Pulmonary artery endothelial cell (primary cell): ENCODE measurements at regions not wholly inside any gene's neighbourhood (a gene's known extent, or its start where the extent isn't known, plus 50 kb on each side); places are given as distances from the start of the nearest gene placed in this dataset.

ENCODE experiments used
- DNase-seq: peaks from one replicate; pipeline ENCODE4 v3.0.0-alpha.2; 2011; ENCODE audit warnings: low read depth, low spot score

DNA sequence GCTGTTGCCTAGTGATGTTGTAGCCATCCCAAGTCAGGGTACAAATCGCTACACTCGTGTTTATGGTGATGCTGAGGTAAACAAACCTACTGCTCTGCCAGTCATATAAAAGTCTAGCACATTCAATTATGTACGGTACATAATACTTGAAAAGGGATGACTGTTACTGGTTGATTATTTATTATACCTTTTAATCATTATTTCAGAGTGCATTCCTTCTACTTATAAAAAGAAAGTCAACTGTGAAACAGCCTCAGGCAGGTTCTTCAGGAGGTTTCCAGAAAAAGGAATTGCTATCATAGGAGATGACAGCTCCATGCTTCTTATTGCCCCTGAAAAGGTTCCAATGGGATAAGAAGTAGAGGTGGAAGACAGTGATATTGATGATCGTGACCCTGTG, 652.5 kb upstream of the KIRREL3 start:
- DNase-seq: no peak

DNA sequence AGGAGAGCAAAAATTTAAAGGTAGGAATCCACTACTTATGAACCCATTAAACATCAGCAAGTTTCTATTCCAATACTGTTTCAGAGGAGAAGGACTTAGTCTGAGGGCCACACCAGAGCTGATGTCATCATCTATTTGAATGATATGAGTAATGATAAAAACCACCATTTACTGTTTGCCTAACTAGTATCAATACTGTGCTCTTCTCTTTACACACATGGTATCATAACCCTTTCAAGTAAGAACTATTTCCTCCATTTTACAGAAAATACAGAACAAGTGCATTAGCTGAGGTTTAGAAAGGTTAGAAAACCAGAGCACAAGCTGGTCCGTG, 651.3 kb upstream of the KIRREL3 start:
- DNase-seq: no peak

DNA sequence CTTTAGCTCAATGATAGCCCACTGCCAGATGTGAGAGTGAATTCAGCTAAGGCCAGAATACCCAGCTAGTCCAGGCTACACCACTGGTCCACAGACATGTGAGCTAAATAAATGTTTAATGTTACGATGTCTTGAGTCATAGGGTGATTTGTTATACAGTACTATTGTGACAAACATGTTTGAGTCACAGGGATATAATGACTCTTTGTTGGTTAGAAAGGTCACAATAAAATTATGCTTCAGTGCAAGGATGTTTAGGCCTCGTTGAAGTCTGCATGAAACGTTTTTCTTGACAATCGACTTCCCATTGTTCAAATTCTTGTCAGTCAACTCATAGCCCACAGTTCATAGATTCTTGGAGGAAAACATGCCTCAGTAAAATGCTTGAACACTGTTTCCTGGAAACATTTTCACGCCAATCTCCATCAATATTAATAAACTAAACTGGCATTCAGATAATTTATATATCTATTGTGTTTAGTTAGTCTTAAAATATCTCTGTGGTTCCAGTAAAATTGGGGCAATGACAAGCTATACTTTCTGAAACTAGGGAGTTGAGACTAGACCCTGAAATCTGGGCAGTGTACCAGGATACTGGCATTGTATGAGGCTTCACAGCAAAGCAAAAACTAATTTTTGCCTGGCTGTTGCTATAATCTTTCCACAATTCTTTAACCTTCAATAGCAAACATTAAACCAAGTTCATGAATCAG, 650.8 kb upstream of the KIRREL3 start:
- DNase-seq: no peak

- no peak for DNase-seq
These were observed 649.4 kb upstream of the KIRREL3 start for GRCh38 chr11:127649958-127650357.

DNA sequence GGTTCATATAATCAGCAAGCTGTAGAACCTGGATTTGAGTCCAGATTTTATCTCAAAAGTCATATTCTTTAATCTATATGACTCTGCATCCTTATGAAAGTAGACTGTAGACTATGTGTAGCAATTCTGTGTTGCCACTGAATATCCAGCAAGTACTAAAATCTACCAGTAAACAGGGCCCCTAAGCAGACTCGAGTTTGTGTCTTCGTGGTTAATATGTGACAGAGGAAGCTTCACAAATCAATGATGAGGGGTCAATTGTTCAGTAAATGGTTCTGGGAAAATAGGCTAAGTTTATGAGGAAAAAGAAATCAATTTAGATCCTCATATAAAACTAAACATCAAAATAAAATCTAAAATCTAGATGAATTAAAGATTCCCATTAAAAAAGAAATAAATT, 648.5 kb upstream of the KIRREL3 start:
- no peak for DNase-seq

DNA sequence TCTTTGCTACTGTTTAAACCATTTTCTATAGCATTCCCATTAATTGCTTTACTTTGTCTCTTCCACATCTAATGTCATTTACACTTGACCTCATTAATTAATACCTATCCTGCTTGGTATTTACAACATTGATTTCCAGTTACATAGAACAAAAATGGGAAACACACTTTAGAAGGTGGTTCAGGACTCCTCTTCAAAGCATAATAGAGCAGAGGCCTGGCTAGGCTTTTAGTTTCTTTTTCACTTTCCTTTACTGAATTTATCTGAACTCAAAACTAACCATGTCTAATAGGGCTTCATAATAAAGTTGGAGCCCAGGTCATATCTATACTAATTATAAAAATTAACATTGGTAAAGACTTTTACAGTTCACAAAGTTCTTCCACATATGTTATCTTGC, 648.0 kb upstream of the KIRREL3 start:
- DNase-seq: no peak

- DNase-seq: no peak
These were observed 643.8 kb upstream of the KIRREL3 start for GRCh38 chr11:127644366-127644765.

DNA sequence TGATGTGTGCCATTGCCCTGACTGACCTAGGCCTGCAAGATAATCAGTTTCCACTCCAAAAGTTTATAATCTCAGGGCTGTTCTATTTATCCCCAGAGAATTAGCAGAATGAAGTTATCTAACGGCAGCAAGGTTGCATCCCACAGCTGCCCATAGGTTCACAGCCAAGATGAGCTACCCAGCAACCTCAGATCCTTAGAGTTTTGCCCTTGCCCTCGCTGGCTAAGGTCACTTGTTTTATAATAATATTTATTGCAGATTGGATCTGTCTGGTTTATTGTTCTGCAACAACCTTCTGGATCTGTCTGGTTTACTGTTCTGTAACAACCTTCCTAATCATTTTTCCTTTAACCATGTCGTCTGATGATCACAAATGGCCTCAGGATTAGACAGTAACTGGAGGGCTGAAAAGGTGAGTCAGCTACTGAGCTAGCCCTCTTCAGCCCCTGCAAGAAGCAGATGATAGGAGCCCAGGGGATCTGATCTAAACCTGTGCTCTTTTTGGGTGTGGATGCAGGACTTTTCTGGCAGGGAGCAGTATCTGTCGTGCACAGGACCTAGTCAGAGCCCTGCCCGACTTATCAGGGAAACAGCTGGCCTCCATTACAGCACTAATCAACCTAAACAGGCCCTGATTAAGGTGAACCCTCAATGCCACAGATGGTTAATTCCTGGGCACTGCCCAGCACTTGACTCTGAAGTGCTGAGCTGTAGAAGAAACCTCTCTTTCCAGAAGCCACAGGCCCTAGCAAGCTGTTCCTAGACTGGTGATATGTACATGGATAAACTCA, 642.9 kb upstream of the KIRREL3 start:
- DNase-seq: no peak

GRCh38 chr11:127640561-127641451, 640.2 kb upstream of the KIRREL3 start:
- DNase-seq: no peak

DNA sequence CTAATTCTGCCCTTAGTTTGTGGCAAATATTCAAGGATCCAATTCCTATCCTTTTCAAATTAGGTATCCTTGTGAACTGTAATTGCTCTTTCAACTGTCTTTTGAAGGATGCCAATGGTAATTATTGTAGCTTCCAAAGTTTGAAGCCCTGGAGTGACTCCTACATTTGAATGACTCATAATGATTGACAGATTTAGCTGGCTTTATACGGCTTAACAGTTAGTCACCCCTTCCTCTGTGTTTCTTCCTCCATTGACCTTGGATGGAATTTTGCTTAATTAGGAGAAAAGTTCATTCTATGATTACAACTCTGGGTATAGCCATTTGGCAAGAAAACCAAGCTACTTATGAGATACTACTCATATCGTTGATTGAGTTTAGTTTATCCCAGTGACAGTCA, 639.3 kb upstream of the KIRREL3 start:
- DNase-seq: no peak

GRCh38 chr11:127632976-127633680, 632.6 kb upstream of the KIRREL3 start:
- DNase-seq: no peak

DNA sequence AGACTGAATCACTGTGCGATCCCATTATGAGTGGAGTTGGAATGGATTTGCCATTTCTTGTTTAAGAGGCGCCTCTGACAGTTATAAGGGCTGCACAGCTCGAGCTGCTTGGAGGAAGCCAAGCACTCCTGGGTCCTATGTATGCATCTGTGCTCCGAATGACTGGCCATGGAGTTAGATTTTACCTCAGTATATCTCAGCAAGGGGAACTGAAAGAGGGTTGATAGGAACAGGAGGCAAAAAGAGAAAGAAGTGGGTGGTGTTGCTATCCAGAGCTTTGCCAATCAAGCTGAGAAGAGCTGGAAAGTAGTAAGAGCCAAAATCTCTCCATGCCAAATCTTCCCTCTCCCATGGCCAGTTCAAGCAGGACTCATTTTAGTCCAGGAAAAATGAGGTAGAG, 632.0 kb upstream of the KIRREL3 start:
- no peak for DNase-seq

- DNase-seq: no peak
These were observed 631.4 kb upstream of the KIRREL3 start for GRCh38 chr11:127631974-127632373.

DNA sequence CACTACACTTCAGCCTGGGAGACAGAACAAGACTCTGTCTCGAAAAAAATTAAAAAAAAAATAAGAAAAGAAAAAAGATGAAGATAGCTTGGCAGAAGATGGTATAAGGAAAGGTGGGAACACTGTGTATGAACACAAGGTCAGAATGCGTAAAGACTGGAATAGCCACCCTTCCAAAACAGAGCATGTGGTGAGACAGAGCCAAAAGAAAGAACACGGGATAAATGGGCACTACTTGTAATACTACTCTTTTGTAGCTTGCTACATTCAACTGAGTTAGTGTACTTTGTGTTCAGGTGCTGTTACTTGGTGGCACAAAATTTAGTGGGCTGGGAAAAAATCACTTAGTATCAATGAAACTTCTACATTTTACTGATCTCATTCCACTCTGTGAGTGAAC, 628.6 kb upstream of the KIRREL3 start:
- no peak for DNase-seq

GRCh38 chr11:127628458-127628785, 627.9 kb upstream of the KIRREL3 start:
- DNase-seq: no peak

DNA sequence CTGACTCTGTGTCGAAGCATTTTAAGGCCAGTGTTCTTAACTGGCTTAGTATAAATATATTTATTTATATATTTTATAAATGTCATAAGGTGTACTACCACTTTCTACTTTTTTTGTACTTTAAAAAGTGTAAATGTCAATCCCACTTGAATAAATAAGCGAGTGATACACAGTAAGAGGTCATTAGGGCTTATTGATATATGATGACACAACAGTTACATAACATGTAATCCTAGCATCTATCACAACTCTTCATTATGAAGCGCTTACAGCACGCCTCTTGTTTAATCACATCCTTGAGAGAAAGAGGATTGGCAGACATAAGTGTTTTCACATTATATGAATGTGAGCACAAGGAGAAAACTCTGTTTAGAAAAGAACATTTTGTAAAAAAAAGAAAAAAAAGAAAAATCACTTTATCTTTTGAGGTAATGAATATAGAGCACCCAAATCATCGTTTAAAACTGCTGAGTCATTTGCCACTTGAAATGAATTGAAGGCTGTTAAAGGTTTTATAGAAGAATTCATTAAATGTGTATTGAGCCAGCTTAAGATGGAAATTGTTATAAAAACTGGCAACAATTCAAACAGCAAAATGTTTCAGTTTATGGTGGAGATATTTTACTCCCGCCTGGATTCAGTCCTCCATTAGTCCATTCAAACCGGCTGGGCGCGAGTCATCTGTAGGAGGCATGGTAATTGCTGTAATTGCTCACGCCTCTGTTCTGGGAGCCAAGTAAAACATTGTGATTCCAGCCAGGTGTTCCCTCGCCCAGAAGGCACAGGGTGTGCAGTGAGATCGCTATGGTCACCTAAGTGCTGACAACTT, 627.3 kb upstream of the KIRREL3 start:
- no peak for DNase-seq

DNA sequence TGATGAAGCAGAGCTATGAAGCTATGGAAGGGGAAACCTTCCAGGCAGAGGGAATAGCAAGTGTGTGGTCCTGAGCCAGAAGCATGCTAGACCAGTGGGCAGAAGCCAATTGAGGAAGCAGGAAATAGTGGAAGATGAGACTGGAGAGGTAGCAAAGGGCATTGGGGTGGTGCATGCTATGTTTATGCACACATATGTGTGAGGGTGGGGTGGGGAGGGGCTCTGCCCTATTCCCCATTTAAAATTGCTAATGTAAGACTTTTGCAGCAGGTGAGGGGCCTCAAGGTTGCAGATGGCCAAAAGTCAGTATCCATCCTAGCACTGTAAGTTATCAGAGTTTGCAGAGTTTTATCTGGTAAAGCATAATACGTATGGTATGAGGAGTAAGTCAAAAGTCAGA, 626.6 kb upstream of the KIRREL3 start:
- DNase-seq: no peak

GRCh38 chr11:127625402-127625801, 624.8 kb upstream of the KIRREL3 start:
- DNase-seq: no peak

- DNase-seq: no peak
These were observed 623.8 kb upstream of the KIRREL3 start for GRCh38 chr11:127624306-127624856.

DNA sequence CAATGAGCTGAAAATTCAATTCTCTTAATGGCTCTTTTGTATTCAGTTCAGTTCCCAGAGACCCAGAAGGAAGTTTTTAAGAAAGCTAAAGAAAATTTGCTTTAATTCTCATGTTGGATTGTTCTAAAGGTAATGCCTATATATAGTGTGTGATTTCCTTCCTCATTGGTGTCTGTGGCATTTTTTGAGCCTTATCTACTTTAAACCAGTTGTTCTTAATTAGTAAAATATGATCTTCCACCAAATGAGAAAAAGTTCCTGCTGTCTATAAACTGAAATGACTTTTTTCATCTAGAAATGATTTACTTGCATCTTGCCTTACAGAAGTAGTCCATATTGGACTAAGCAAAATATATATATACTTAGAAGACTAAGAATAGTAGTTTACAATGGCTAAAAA, 622.1 kb upstream of the KIRREL3 start:
- DNase-seq: no peak

DNA sequence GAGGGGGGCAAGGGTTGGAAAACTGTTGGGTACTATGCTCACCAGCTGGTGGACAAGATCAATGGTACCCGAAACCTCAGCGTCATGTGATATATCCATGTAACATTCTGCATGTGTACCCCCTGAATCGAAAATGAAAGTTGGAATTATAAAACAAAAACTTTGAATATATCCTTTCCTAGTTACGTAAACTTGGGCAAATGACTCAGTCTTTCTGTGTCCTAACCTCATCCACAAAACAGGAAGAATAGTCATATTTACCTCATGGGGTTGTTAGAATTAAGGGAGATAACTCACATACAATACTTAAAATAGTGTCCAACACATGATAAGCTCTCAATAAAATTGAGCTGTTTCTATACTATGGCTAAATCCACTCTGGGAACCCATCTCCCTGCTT, 620.1 kb upstream of the KIRREL3 start:
- no peak for DNase-seq
